IMR-90 (cell line): ENCODE measurements at regions not wholly inside any gene's neighbourhood (a gene's known extent, or its start where the extent isn't known, plus 50 kb on each side); places are given as distances from the start of the nearest gene placed in this dataset.

ENCODE experiments used
- ATAC-seq: fragments of 200-7000 bp; cut with Tn5 transposase; 2 replicates; pipeline ENCODE4 v1.9.1; 2020; ENCODE audit warnings: low read depth, mild to moderate bottlenecking, moderate library complexity
- BruUV-seq: library from RNA; stranded (reverse); fragments of 400-500 nt; replicated peaks from 2 replicates; lab custom pipeline; 2021; lab: Mats Ljungman, UMichigan
- CTCF ChIA-PET: fragments of 300-600 bp; formaldehyde crosslinking; extraction: SDS; loops from one replicate; lab custom pipeline; 2021; ENCODE audit warnings: antibody characterized with exemption; lab: Yijun Ruan, JAX
- POLR2A ChIA-PET: fragments of 300-600 bp; sonication (Branson Sonifier 250); formaldehyde crosslinking; loops from one replicate; lab custom pipeline; 2022; ENCODE audit warnings: antibody characterized with exemption; ENCODE audit not compliant: unreplicated experiment; lab: Charles Lee
- DNase-seq: peaks from one replicate; pipeline ENCODE4 v3.0.0; 2013
- H2AFZ ChIP-seq: replicated peaks from 2 replicates; pipeline ENCODE3; 2013; ENCODE audit warnings: low read length, mild to moderate bottlenecking; ENCODE audit not compliant: poor library complexity
- H2AK5ac ChIP-seq: 2 replicates; pipeline ENCODE4 v1.6.1; 2013; ENCODE audit warnings: low read depth, low read length, inconsistent platforms
- H2AK9ac ChIP-seq: replicated peaks from 2 replicates; pipeline ENCODE3; 2013; ENCODE audit warnings: mild to moderate bottlenecking, low read depth, low read length, moderate library complexity; ENCODE audit not compliant: poor library complexity
- H2BK120ac ChIP-seq: 2 replicates; pipeline ENCODE4 v1.6.1; 2013; ENCODE audit warnings: low read depth, low read length, inconsistent platforms
- H2BK15ac ChIP-seq: 3 replicates; pipeline ENCODE4 v1.6.1; 2013; ENCODE audit warnings: low read depth, low read length, inconsistent platforms
- H2BK20ac ChIP-seq: 2 replicates; pipeline ENCODE4 v1.6.1; 2013; ENCODE audit warnings: low read depth, mild to moderate bottlenecking, inconsistent platforms, low read length, moderate library complexity
- H2BK5ac ChIP-seq: 2 replicates; pipeline ENCODE4 v1.6.1; 2013; ENCODE audit warnings: mild to moderate bottlenecking, low read depth, low read length, inconsistent platforms; ENCODE audit not compliant: poor library complexity, severe bottlenecking
- H3K14ac ChIP-seq: replicated peaks from 2 replicates; pipeline ENCODE4 v1.6.1; 2013; ENCODE audit warnings: low read depth, low read length, inconsistent platforms
- H3K18ac ChIP-seq: 2 replicates; pipeline ENCODE4 v1.6.1; 2013; ENCODE audit warnings: low read depth, low read length, control low read depth
- H3K23ac ChIP-seq: 2 replicates; pipeline ENCODE4 v1.6.1; 2013; ENCODE audit warnings: low read depth, low read length, inconsistent platforms
- H3K27ac ChIP-seq: 2 replicates; pipeline ENCODE4 v1.5.1; 2013; ENCODE audit warnings: mild to moderate bottlenecking, control low read depth, low read length; ENCODE audit not compliant: insufficient read depth
- H3K27me3 ChIP-seq: 2 replicates; pipeline ENCODE4 v1.6.1; 2013; ENCODE audit warnings: low read length; ENCODE audit not compliant: control insufficient read depth, insufficient read depth
- H3K36me3 ChIP-seq: 2 replicates; pipeline ENCODE4 v1.6.1; 2013; ENCODE audit warnings: low read length, mixed read lengths; ENCODE audit not compliant: control insufficient read depth, insufficient read depth
- H3K4ac ChIP-seq: 2 replicates; pipeline ENCODE4 v1.6.1; 2013; ENCODE audit warnings: low read depth, low read length, inconsistent platforms
- H3K4me1 ChIP-seq: 2 replicates; pipeline ENCODE4 v1.6.1; 2013; ENCODE audit warnings: low read length, mixed read lengths; ENCODE audit not compliant: control insufficient read depth, insufficient read depth
- H3K4me2 ChIP-seq: 2 replicates; pipeline ENCODE4 v1.6.1; 2013; ENCODE audit warnings: low read depth, mild to moderate bottlenecking, control low read depth, low read length, moderate library complexity
- H3K4me3 ChIP-seq: 2 replicates; pipeline ENCODE4 v1.5.1; 2013; ENCODE audit warnings: low read depth, mild to moderate bottlenecking, control low read depth, low read length, moderate library complexity; ENCODE audit not compliant: insufficient read depth
- H3K56ac ChIP-seq: 2 replicates; pipeline ENCODE4 v1.6.1; 2013; ENCODE audit warnings: low read length, inconsistent platforms; ENCODE audit not compliant: insufficient read depth; ENCODE audit errors: extremely low read depth
- H3K79me1 ChIP-seq, 2 experiments: 2 replicates each; pipeline ENCODE4 v1.6.1; 2013; ENCODE audit warnings: low read length in 2 of 2, inconsistent platforms in 1 of 2, low read depth in 1 of 2
- H3K9ac ChIP-seq: 2 replicates; pipeline ENCODE4 v1.6.1; 2013; ENCODE audit warnings: low read depth, low read length, control low read depth
- H3K9me1 ChIP-seq: 2 replicates; pipeline ENCODE4 v1.6.1; 2013; ENCODE audit warnings: low read length, inconsistent platforms; ENCODE audit not compliant: insufficient read depth
- H3K9me3 ChIP-seq: 2 replicates; pipeline ENCODE4 v1.6.1; 2013; ENCODE audit warnings: low read length; ENCODE audit not compliant: control insufficient read depth, insufficient read depth
- H4K20me1 ChIP-seq: 2 replicates; pipeline ENCODE4 v1.6.1; 2013; ENCODE audit warnings: low read length, inconsistent platforms; ENCODE audit not compliant: insufficient read depth
- H4K5ac ChIP-seq: 2 replicates; pipeline ENCODE4 v1.6.1; 2013; ENCODE audit warnings: mild to moderate bottlenecking, low read depth, low read length, control low read depth
- H4K8ac ChIP-seq, 2 experiments: 2 replicates each; pipeline ENCODE4 v1.6.1; 2013; ENCODE audit warnings: low read depth in 2 of 2, low read length in 2 of 2, control low read depth in 1 of 2, inconsistent platforms in 1 of 2
- H4K91ac ChIP-seq: 2 replicates; pipeline ENCODE4 v1.6.1; 2013; ENCODE audit warnings: low read depth, low read length, inconsistent platforms; ENCODE audit not compliant: insufficient read depth
- BHLHE40 ChIP-seq: fragments of 150-350 bp; IDR thresholded peaks from 2 replicates; pipeline ENCODE4 v1.6.1; 2016; ENCODE audit warnings: mild to moderate bottlenecking, low read depth, low read length
- FOS ChIP-seq: fragments of 150-350 bp; IDR thresholded peaks from 2 replicates; pipeline ENCODE4 v1.6.1; 2016; ENCODE audit warnings: low read depth, low read length
- MAFK ChIP-seq: IDR thresholded peaks from 2 replicates; pipeline ENCODE4 v1.6.1; 2012; ENCODE audit warnings: low read depth, low read length, improper control_type of control experiment
- MXI1 ChIP-seq: IDR thresholded peaks from 2 replicates; pipeline ENCODE4 v1.6.1; 2012; ENCODE audit warnings: low read depth, mild to moderate bottlenecking, low read length, moderate library complexity, borderline replicate concordance
- NFE2L2 ChIP-seq: fragments of 150-350 bp; IDR thresholded peaks from 2 replicates; pipeline ENCODE4 v1.6.1; 2016; ENCODE audit warnings: low read depth, mild to moderate bottlenecking, low read length
- SMC3 ChIP-seq: fragments of 150-350 bp; IDR thresholded peaks from 2 replicates; pipeline ENCODE4 v1.6.1; 2016; ENCODE audit warnings: low read depth, mild to moderate bottlenecking, antibody characterized with exemption, low read length, moderate library complexity
- WGBS, 2 experiments: methylation state at CpG; one replicate each; pipeline versions ENCODE4 v1.1.5 to v1.1.7; 2013; ENCODE audit warnings: missing lambda C conversion rate in 2 of 2; ENCODE audit not compliant: insufficient read length in 1 of 2; ENCODE audit errors: extremely low coverage in 2 of 2; 5-methylcytosine and 5-hydroxymethylcytosine counted together
- dilution Hi-C: fragments of 300-500 bp; cut with HindIII; formaldehyde crosslinking; loops from one replicate; pipeline ENCODE4 v1.14.3; 2018; ENCODE audit warnings: low sequenced_read_pairs; ENCODE audit not compliant: unreplicated experiment
- in situ Hi-C: fragments of 300-500 bp; cut with MboI; formaldehyde crosslinking; loops from 3 replicates; pipeline ENCODE4 v1.14.3; 2019; ENCODE audit warnings: low sequenced_read_pairs, inconsistent platforms, mixed read lengths
- intact Hi-C: fragments of 100-400 bp; cut with micrococcal nuclease; formaldehyde crosslinking; loops from 2 replicates; pipeline ENCODE4 v1.10.0; 2022
- TF ChIP-seq, protein P1 (sequence below): fragments of 150-350 bp; IDR thresholded peaks from 2 replicates; pipeline ENCODE4 v1.6.1; 2016; ENCODE audit warnings: low read depth, mild to moderate bottlenecking, low read length, moderate library complexity, borderline replicate concordance

DNA sequence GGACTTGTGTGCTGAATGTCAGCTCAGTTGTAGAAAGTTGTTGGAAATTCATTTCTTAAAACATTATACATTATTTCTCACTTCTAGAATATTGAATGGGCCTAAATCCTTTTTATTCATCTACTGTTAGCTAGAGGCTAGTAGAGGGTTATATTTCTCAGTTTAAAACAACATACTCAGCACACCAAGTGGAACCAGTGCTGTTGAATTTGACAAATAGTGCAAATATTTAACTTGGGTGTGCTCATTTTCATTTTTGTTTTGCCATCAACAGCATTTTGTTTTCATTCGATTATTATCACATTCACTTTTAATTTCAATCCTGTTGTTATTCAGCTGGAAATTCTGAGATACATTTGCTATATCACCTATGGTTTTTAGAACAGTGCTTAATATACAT lies 269.4 kb upstream of the PEX5L start:
- in situ Hi-C loops: no loop called here
- Histone ChIP-seq H2AK9ac (no peak overlapping the region), H3K4me3 (no peak overlapping the region), H3K27me3 (no peaks in the 10 kb centered on the region), H4K8ac (no peak overlapping the region), H3K79me1 (no peaks in the 10 kb centered on the region), H2BK20ac (no peak overlapping the region), H3K36me3 (no peaks in the 10 kb centered on the region), H3K9ac (no peak overlapping the region), H2AFZ (no peak overlapping the region), H3K56ac (no peak overlapping the region), H3K4me2 (no peak overlapping the region), H2BK5ac (no peak overlapping the region), H3K18ac (no peak overlapping the region), H2BK15ac (no peak overlapping the region), H4K91ac (no peak overlapping the region), H3K9me1 (no peaks in the 10 kb centered on the region), H3K9me3 (no peaks in the 10 kb centered on the region), H3K27ac (no peak overlapping the region), H4K5ac (no peak overlapping the region), H4K20me1 (no peaks in the 10 kb centered on the region), H2AK5ac (no peak overlapping the region), H2BK120ac (no peak overlapping the region), H3K4me1 (no peaks in the 10 kb centered on the region), H3K14ac (no peak overlapping the region), H3K4ac (no peak overlapping the region), H3K23ac (no peak overlapping the region)
- WGBS, 2 experiments: no CpG with 5 or more reads among the region's 1 CpG
- BruUV-seq: no TSS peak
- DNase-seq (no peak), ATAC-seq (no peak)
- intact Hi-C loops: no loop called here
- no peak for TF ChIP-seq MXI1
- no peak for TF ChIP-seq BHLHE40
- no peak for TF ChIP-seq FOS
- TF ChIP-seq, protein P1, sequence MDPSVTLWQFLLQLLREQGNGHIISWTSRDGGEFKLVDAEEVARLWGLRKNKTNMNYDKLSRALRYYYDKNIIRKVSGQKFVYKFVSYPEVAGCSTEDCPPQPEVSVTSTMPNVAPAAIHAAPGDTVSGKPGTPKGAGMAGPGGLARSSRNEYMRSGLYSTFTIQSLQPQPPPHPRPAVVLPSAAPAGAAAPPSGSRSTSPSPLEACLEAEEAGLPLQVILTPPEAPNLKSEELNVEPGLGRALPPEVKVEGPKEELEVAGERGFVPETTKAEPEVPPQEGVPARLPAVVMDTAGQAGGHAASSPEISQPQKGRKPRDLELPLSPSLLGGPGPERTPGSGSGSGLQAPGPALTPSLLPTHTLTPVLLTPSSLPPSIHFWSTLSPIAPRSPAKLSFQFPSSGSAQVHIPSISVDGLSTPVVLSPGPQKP: no peak
- no peak for TF ChIP-seq MAFK
- no peak for TF ChIP-seq SMC3
- no peak for TF ChIP-seq NFE2L2
- ChIA-PET POLR2A (no interaction called here), CTCF (no interaction called here)
- dilution Hi-C loops: no loop called here
